Activated CD4-positive, alpha-beta memory T cell treated with anti-CD3 and anti-CD28 coated beads, Interleukin-2, amount 10 ng/mL, durations not matched to agents 7 days and 5 days (primary cell): ENCODE measurements at regions not wholly inside any gene's neighbourhood (a gene's known extent, or its start where the extent isn't known, plus 50 kb on each side); places are given as distances from the start of the nearest gene placed in this dataset.

Experiments used
- CTCF ChIA-PET: fragments of 350-600 bp; sonication (Branson Sonifier 250); formaldehyde crosslinking; loops from one replicate; lab custom pipeline; 2021; ENCODE audit warnings: antibody characterized with exemption, inconsistent platforms; lab: Charles Lee
- POLR2A ChIA-PET: fragments of 350-600 bp; sonication (Branson Sonifier 250); formaldehyde crosslinking; loops from one replicate; lab custom pipeline; 2021; ENCODE audit warnings: antibody characterized with exemption; lab: Charles Lee
- DNase-seq: peaks from one replicate; pipeline ENCODE4 v3.0.0-alpha.2; 2020
- H3K27ac Mint-ChIP-seq: one replicate; pipeline ENCODE4 v1.8.0; 2021; ENCODE audit warnings: mild to moderate bottlenecking, mixed read lengths
- H3K27me3 Mint-ChIP-seq: one replicate; pipeline ENCODE4 v1.8.0; 2021; ENCODE audit warnings: mixed read lengths
- H3K36me3 Mint-ChIP-seq: one replicate; pipeline ENCODE4 v1.8.0; 2021; ENCODE audit warnings: low read depth, mixed read lengths
- H3K4me1 Mint-ChIP-seq: one replicate; pipeline ENCODE4 v1.8.0; 2021; ENCODE audit warnings: mixed read lengths
- H3K4me3 Mint-ChIP-seq: one replicate; pipeline ENCODE4 v1.8.0; 2021; ENCODE audit warnings: mild to moderate bottlenecking, mixed read lengths
- H3K9me3 Mint-ChIP-seq: one replicate; pipeline ENCODE4 v1.8.0; 2021; ENCODE audit warnings: mixed read lengths

DNA sequence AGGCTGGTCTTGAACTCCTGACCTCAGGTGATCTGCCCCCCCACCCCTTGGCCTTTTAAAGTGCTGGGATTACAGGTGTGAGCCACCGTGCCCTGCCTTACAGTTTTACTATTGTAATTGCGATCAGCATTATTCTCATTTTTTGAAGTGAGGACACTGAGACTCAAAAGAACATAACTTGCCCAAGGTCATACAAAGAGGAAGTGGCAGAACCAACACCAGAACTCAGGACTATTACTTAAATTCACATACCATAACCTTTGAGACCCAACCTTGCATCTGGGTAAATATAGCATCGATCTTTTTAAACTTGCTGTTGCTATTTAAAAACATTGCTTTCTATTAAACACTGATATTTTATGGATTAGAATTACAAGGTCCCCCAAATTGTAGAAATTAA is 54.2 kb downstream of the FOXI1 start:
- CTCF ChIA-PET, result no interaction called here

DNA sequence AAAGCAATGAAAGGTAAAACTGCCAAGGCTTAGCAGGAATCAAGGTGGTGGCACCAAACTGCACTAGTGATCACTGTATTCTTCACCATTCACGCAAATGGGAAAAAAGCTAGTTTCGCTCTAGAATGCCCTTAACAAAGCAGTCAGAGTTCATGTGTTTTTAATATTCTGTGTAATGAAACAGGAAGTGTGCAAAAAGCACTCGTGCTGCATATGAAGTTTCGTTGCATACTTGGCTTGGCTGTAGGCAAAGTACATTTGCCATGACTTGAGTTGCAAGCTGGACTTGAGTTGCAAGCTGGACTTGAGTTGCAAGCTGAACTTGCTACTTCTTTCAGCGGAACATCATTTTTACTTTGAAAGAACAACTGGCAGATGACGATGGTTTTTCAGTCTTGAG is 55.4 kb downstream of the FOXI1 start:
- H3K4me3 Mint-ChIP-seq, result no peak overlapping the region
- ChIA-PET CTCF (interaction anchor here (1.1 kb wide), 1 partner anchor 24 kb away, joined by 3 read pairs; no protein-coding TSS in a partner anchor), POLR2A (no interaction called here)
- H3K9me3 Mint-ChIP-seq, result no peaks in the 10 kb centered on the region
- H3K27me3 Mint-ChIP-seq, result peaks cover 7% of the 10 kb centered on the region
- H3K4me1 Mint-ChIP-seq, result no peaks in the 10 kb centered on the region
- DNase-seq, result no peak
- H3K36me3 Mint-ChIP-seq, result no peaks in the 10 kb centered on the region
- H3K27ac Mint-ChIP-seq, result no peak overlapping the region

More for the DNA sequence above, 54.2 kb downstream of the FOXI1 start:
- POLR2A ChIA-PET, result no interaction called here
- Mint-ChIP-seq H3K4me3 (no peak overlapping the region), H3K27ac (no peak overlapping the region), H3K27me3 (peaks cover 5% of the 10 kb centered on the region), H3K4me1 (no peaks in the 10 kb centered on the region), H3K9me3 (no peaks in the 10 kb centered on the region), H3K36me3 (no peaks in the 10 kb centered on the region)
- no peak for DNase-seq

DNA sequence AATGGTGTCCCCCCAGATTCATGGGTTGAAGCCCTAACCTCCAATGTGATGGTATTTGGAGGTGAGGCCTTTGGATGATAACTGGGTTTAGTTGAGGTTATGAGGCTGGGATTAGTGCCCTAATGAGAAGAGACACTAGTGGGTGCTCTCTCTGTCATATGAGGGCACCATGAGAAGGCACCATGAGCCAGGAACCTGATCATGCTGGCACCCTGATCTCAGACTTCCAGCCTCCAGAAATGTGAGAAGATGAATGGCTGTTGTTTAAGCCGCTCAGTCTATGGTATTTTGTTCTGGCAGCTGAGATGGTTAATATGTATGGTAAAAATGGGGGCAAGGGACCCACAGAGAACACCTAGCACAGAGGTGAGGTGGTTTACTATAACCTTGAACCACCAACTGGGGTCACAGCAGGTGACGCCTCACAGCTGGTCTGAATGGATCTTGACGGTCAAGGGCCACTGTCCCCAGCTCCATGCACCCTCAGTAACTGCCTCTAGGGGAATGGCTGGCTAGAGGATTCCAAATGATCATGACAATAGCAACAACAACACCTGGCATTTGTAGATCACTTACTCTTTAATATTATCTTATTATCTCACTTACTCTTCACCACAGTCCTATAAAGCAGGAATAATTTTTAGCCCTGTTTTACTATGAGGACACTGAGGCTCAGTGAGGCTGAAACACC is 57.1 kb downstream of the FOXI1 start:
- ChIA-PET POLR2A (no interaction called here), CTCF (no interaction called here)
- Mint-ChIP-seq H3K36me3 (no peaks in the 10 kb centered on the region), H3K27me3 (peaks cover 7% of the 10 kb centered on the region), H3K4me1 (no peaks in the 10 kb centered on the region), H3K4me3 (no peak overlapping the region), H3K27ac (no peak overlapping the region), H3K9me3 (no peaks in the 10 kb centered on the region)
- DNase-seq, result no peak

- Mint-ChIP-seq H3K9me3 (no peaks in the 10 kb centered on the region), H3K36me3 (no peaks in the 10 kb centered on the region), H3K4me1 (no peaks in the 10 kb centered on the region), H3K4me3 (no peak overlapping the region), H3K27me3 (peaks cover 9% of the 10 kb centered on the region), H3K27ac (no peak overlapping the region)
- no peak for DNase-seq
- ChIA-PET POLR2A (no interaction called here), CTCF (no interaction called here)
Measured at GRCh38 chr5:170164087-170164486, 58.4 kb downstream of the FOXI1 start.

DNA sequence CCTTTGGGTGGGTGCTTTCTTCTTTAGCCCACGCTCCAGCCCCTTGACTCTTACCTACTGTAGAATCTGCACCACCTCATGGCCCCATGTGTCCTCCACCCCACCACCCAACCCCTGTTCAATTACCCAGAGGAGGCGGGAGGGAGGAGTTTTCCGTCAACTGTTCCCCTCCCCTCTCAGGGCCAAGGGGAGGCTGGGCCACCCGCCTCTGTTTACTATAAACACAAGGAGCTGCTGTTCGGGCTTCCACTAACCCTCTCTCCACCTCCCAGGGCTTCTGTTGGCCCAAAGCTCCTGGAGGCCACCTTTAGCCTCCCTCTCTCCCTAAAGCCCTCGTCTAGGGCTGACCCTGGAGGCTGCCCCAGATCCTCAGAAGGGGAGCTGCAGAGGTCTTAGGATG is 59.2 kb downstream of the FOXI1 start:
- H3K27ac Mint-ChIP-seq, result no peak overlapping the region
- ChIA-PET CTCF (no interaction called here), POLR2A (no interaction called here)
- DNase-seq, result no peak
- no peaks in the 10 kb centered on the region for H3K9me3 Mint-ChIP-seq
- no peaks in the 10 kb centered on the region for H3K4me1 Mint-ChIP-seq
- H3K36me3 Mint-ChIP-seq, result no peaks in the 10 kb centered on the region
- H3K27me3 Mint-ChIP-seq, result peaks cover 13% of the 10 kb centered on the region
- H3K4me3 Mint-ChIP-seq, result no peak overlapping the region

- Mint-ChIP-seq H3K27me3 (peaks cover 20% of the 10 kb centered on the region), H3K4me3 (no peak overlapping the region), H3K4me1 (no peaks in the 10 kb centered on the region), H3K36me3 (no peaks in the 10 kb centered on the region), H3K27ac (no peak overlapping the region), H3K9me3 (no peaks in the 10 kb centered on the region)
- no peak for DNase-seq
- CTCF ChIA-PET, result interaction anchor here (1.6 kb wide), 1 partner anchor 19 kb away, joined by 4 read pairs; no protein-coding TSS in a partner anchor
- POLR2A ChIA-PET, result no interaction called here
Measured at GRCh38 chr5:170166101-170166500, 60.4 kb downstream of the FOXI1 start.

DNA sequence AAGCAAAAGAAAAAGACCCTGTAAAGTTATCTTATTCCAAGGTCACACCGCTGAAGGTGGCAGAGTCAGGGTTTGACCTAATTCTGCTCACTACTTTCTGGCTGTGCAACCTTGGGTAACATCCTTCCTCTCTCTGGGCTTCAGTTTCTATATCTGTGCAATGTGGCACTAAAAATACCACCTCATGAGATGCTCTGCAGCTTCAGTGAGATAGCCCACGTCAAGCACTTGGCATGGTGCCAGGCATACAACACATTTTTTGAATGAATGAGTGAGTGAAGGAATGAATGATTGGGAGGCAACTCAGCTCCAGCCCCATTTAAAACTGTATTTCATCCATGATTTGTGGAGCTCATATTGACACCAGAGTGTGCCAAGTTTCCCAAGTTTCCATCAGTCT is 62.3 kb downstream of the FOXI1 start:
- H3K27me3 Mint-ChIP-seq, result peaks cover 21% of the 10 kb centered on the region
- H3K4me1 Mint-ChIP-seq, result no peaks in the 10 kb centered on the region
- no peaks in the 10 kb centered on the region for H3K36me3 Mint-ChIP-seq
- POLR2A ChIA-PET, result no interaction called here
- H3K9me3 Mint-ChIP-seq, result no peaks in the 10 kb centered on the region
- H3K4me3 Mint-ChIP-seq, result no peak overlapping the region
- DNase-seq, result no peak
- no peak overlapping the region for H3K27ac Mint-ChIP-seq
- CTCF ChIA-PET, result interaction anchor here (1.1 kb wide), 1 partner anchor 16 kb away, joined by 5 read pairs; no protein-coding TSS in a partner anchor

GRCh38 chr5:170168797-170169196 is 63.1 kb downstream of the FOXI1 start:
- H3K4me3 Mint-ChIP-seq, result no peak overlapping the region
- H3K27me3 Mint-ChIP-seq, result peaks cover 21% of the 10 kb centered on the region
- DNase-seq, result no peak
- no peak overlapping the region for H3K27ac Mint-ChIP-seq
- no peaks in the 10 kb centered on the region for H3K9me3 Mint-ChIP-seq
- H3K36me3 Mint-ChIP-seq, result no peaks in the 10 kb centered on the region
- CTCF ChIA-PET, result interaction anchor here (1.1 kb wide), 1 partner anchor 15 kb away, joined by 5 read pairs; no protein-coding TSS in a partner anchor
- POLR2A ChIA-PET, result no interaction called here
- no peaks in the 10 kb centered on the region for H3K4me1 Mint-ChIP-seq

GRCh38 chr5:170169996-170170395 is 62.8 kb upstream of the C5orf58 start:
- Mint-ChIP-seq H3K36me3 (no peaks in the 10 kb centered on the region), H3K27me3 (peaks cover 24% of the 10 kb centered on the region), H3K4me1 (no peaks in the 10 kb centered on the region), H3K4me3 (no peak overlapping the region), H3K27ac (no peak overlapping the region), H3K9me3 (no peaks in the 10 kb centered on the region)
- ChIA-PET POLR2A (no interaction called here), CTCF (interaction anchor here (2.2 kb wide), 1 partner anchor 14 kb away, joined by 9 read pairs; no protein-coding TSS in a partner anchor)
- DNase-seq, result no peak

DNA sequence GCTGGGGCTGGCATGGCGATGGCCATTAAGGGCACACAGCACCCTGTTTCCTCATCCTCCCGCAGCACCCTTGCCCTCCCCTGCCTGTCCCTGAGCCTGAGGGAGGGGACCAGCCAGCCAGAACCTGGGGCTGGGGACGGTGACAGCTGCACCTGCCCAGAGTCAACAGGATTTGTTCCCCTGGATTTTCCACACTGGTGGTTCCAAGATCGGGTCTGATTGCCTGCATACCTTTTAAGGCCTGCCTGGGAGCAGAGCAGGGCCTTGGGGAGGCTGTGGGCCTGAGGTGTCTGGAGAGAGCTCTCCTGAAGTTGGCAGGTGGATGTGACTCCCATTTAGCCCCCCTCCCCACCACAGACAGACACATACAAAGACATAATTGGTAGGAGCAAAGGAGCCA is 61.0 kb upstream of the C5orf58 start:
- no peaks in the 10 kb centered on the region for H3K36me3 Mint-ChIP-seq
- H3K9me3 Mint-ChIP-seq, result no peaks in the 10 kb centered on the region
- H3K4me1 Mint-ChIP-seq, result no peaks in the 10 kb centered on the region
- POLR2A ChIA-PET, result no interaction called here
- no peak overlapping the region for H3K27ac Mint-ChIP-seq
- DNase-seq, result no peak
- CTCF ChIA-PET, result interaction anchor here (2.2 kb wide), 1 partner anchor 12 kb away, joined by 9 read pairs; no protein-coding TSS in a partner anchor
- H3K27me3 Mint-ChIP-seq, result peaks cover 21% of the 10 kb centered on the region
- H3K4me3 Mint-ChIP-seq, result no peak overlapping the region

DNA sequence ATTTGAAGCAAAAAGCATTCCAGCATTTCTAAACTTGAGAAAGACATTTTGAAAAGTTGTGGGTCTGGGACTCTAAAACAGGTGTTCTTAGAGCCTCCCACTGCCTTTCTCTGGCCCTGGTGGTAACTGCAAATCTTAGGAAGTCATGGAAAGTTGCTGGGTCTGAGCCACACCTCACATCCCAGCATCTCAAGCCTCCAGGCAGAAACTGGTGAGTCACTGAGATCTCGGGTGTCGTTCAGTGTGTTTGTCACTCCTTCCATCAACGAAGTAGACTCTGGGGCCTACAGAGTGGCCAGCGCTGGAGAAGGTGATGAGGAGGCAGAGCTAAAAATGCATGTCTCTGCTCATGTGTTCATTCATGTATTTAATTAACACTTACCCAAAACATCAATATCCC is 59.6 kb upstream of the C5orf58 start:
- ChIA-PET POLR2A (no interaction called here), CTCF (interaction anchor here (3.1 kb wide), 1 partner anchor 12 kb away, joined by 14 read pairs; no protein-coding TSS in a partner anchor)
- no peak for DNase-seq
- Mint-ChIP-seq H3K4me3 (no peak overlapping the region), H3K27me3 (peaks cover 21% of the 10 kb centered on the region), H3K36me3 (no peaks in the 10 kb centered on the region), H3K9me3 (no peaks in the 10 kb centered on the region), H3K27ac (no peak overlapping the region), H3K4me1 (no peaks in the 10 kb centered on the region)

- no peaks in the 10 kb centered on the region for H3K36me3 Mint-ChIP-seq
- no peaks in the 10 kb centered on the region for H3K9me3 Mint-ChIP-seq
- no peak overlapping the region for H3K27ac Mint-ChIP-seq
- ChIA-PET CTCF (interaction anchor here (3.1 kb wide), 1 partner anchor 11 kb away, joined by 14 read pairs; no protein-coding TSS in a partner anchor), POLR2A (no interaction called here)
- DNase-seq, result no peak
- no peaks in the 10 kb centered on the region for H3K4me1 Mint-ChIP-seq
- H3K27me3 Mint-ChIP-seq, result peaks cover 20% of the 10 kb centered on the region
- H3K4me3 Mint-ChIP-seq, result no peak overlapping the region
Measured at GRCh38 chr5:170173647-170174046, 59.1 kb upstream of the C5orf58 start.

DNA sequence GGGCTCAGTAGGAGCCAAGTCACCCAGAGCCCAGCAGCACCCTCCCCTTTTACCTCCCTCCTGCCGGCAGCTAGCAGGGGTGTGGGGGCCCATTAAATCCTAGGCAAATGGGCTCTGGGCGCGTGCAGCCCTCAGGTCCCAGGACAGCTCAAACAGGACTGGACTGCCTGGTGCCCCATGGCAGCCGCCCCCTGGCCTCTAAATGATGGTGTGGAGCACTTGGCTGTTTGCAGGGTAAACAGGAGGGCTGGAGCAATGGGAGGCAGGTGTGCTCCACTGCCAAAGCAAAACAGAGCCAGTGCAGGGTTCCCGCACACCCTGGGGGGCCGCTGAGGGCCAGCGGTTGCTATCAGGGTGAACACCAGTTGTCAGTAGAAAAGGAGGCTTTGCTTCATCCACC is 55.9 kb upstream of the C5orf58 start:
- no peaks in the 10 kb centered on the region for H3K4me1 Mint-ChIP-seq
- H3K27ac Mint-ChIP-seq, result no peak overlapping the region
- H3K4me3 Mint-ChIP-seq, result no peak overlapping the region
- no peak for DNase-seq
- H3K9me3 Mint-ChIP-seq, result no peaks in the 10 kb centered on the region
- CTCF ChIA-PET, result no interaction called here
- H3K36me3 Mint-ChIP-seq, result no peaks in the 10 kb centered on the region
- H3K27me3 Mint-ChIP-seq, result peaks cover 14% of the 10 kb centered on the region
- POLR2A ChIA-PET, result no interaction called here

- Mint-ChIP-seq H3K36me3 (no peaks in the 10 kb centered on the region), H3K27ac (no peak overlapping the region), H3K27me3 (peaks cover 14% of the 10 kb centered on the region), H3K4me1 (no peaks in the 10 kb centered on the region), H3K4me3 (no peak overlapping the region), H3K9me3 (no peaks in the 10 kb centered on the region)
- no peak for DNase-seq
- ChIA-PET CTCF (no interaction called here), POLR2A (no interaction called here)
Measured at GRCh38 chr5:170178814-170179213, 54.0 kb upstream of the C5orf58 start.
